Renal cortex interstitium (tissue), 11 donors: ENCODE measurements at regions not wholly inside any gene's neighbourhood (a gene's known extent, or its start where the extent isn't known, plus 50 kb on each side); places are given as distances from the start of the nearest gene placed in this dataset.
A peak's percentile ranks its signal among the peaks of the same experiment; 100 is the strongest.
"Not testable (repeated sequence)": the region's sequence is repeated elsewhere in the genome, so short reads cannot be mapped to it uniquely, and the experiment has no call there.

ENCODE experiments used
- DNase-seq, 11 donors: peaks; one replicate each; pipeline ENCODE4 v3.0.0-alpha.2; 2013; ENCODE audit warnings: low read depth in 9 of 11, low spot score in 4 of 11; ENCODE audit errors: extremely low read depth in 1 of 11

GRCh38 chr3:82475306-82475705, 713.9 kb upstream of the GBE1 start:
- DNase-seq: no peak

- DNase-seq: no peak
Measured at GRCh38 chr3:82474711-82475110, 713.3 kb upstream of the GBE1 start.

GRCh38 chr3:82473864-82474541, 712.6 kb upstream of the GBE1 start:
- no peak for DNase-seq

- DNase-seq: no peak
Measured at GRCh38 chr3:82467051-82467450, 705.6 kb upstream of the GBE1 start.

- peak in 5 of 11 donors; percentile 3 to 9 (median 5) for DNase-seq
Measured at GRCh38 chr3:82462977-82463376, 701.5 kb upstream of the GBE1 start.

GRCh38 chr3:82461049-82461889, 699.8 kb upstream of the GBE1 start:
- DNase-seq: no peak

GRCh38 chr3:82448320-82448719, 686.9 kb upstream of the GBE1 start:
- DNase-seq: no peak

- DNase-seq: not testable (repeated sequence)
Measured at GRCh38 chr3:82428821-82429220, 667.4 kb upstream of the GBE1 start.

GRCh38 chr3:82424031-82424339, 662.5 kb upstream of the GBE1 start:
- DNase-seq: no peak

- DNase-seq: no peak
Measured at GRCh38 chr3:82423268-82424030, 662.0 kb upstream of the GBE1 start.

- no peak for DNase-seq
Measured at GRCh38 chr3:82416830-82417229, 655.4 kb upstream of the GBE1 start.

- no peak for DNase-seq
Measured at GRCh38 chr3:82416349-82416748, 654.9 kb upstream of the GBE1 start.

- DNase-seq: no peak
Measured at GRCh38 chr3:82413171-82413570, 651.7 kb upstream of the GBE1 start.

GRCh38 chr3:82410366-82410765, 648.9 kb upstream of the GBE1 start:
- DNase-seq: no peak

- no peak for DNase-seq
Measured at GRCh38 chr3:82409842-82410241, 648.4 kb upstream of the GBE1 start.

GRCh38 chr3:82392203-82392775, 630.8 kb upstream of the GBE1 start:
- DNase-seq: no peak

GRCh38 chr3:82390868-82391267, 629.4 kb upstream of the GBE1 start:
- DNase-seq: no peak

GRCh38 chr3:82386647-82387046, 625.2 kb upstream of the GBE1 start:
- DNase-seq: no peak

- no peak for DNase-seq
Measured at GRCh38 chr3:82384181-82384580, 622.7 kb upstream of the GBE1 start.

- no peak for DNase-seq
Measured at GRCh38 chr3:82382831-82383230, 621.4 kb upstream of the GBE1 start.
